Spinal cord (tissue), 9 donors: ENCODE measurements at regions not wholly inside any gene's neighbourhood (a gene's known extent, or its start where the extent isn't known, plus 50 kb on each side); places are given as distances from the start of the nearest gene placed in this dataset.

Experiments
- DNase-seq, 6 donors: peaks; one replicate each; pipeline versions ENCODE4 v3.0.0 to v3.0.0-alpha.2; 2013 to 2015; ENCODE audit warnings: low spot score in 6 of 6, low read depth in 4 of 6
- H3K27ac ChIP-seq: one replicate; pipeline ENCODE4 v1.5.1; 2013; ENCODE audit warnings: low read depth, low read length, control low read depth
- H3K27me3 ChIP-seq: one replicate; pipeline ENCODE4 v1.6.1; 2013; ENCODE audit warnings: low read length; ENCODE audit not compliant: control insufficient read depth, insufficient read depth
- H3K36me3 ChIP-seq: one replicate; pipeline ENCODE4 v1.6.1; 2013; ENCODE audit warnings: low read length; ENCODE audit not compliant: control insufficient read depth, insufficient read depth
- H3K4me1 ChIP-seq: one replicate; pipeline ENCODE4 v1.6.1; 2013; ENCODE audit warnings: low read length; ENCODE audit not compliant: control insufficient read depth, insufficient read depth
- H3K4me3 ChIP-seq: one replicate; pipeline ENCODE4 v1.5.1; 2013; ENCODE audit warnings: low read depth, low read length, control low read depth
- H3K9me3 ChIP-seq: one replicate; pipeline ENCODE4 v1.6.1; 2013; ENCODE audit warnings: low read length; ENCODE audit not compliant: control insufficient read depth, insufficient read depth
- WGBS: methylation state at CpG from one replicate; pipeline ENCODE4 v1.1.5; 2013; ENCODE audit warnings: missing lambda C conversion rate; ENCODE audit not compliant: insufficient coverage; 5-methylcytosine and 5-hydroxymethylcytosine counted together
- donor health status: healthy.

- Histone ChIP-seq H3K27me3 (no peaks in the 10 kb centered on the region), H3K27ac (no peak overlapping the region), H3K36me3 (no peaks in the 10 kb centered on the region), H3K4me1 (no peaks in the 10 kb centered on the region), H3K4me3 (no peak overlapping the region), H3K9me3 (no peaks in the 10 kb centered on the region)
- DNase-seq = no peak
These were observed 496.5 kb downstream of the FSCB start for GRCh38 chr14:44010595-44010994.

DNA sequence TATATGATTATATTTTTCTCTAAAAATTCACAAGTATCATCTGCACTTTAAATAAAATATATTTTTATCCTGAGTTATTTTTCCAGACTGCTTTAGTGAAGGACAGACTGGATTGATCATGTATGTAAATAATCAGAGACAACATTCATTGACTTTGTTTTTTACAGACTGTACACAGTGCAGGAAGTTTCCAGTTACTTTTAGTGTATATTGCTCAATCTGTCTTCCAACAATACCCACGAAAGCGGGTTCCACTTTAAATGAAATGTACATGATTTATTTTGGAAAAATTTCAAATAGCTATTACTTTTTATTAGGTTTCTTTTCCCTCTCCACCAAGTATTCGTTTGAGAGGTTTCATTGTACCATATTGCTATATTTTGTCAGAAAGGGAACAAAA, 497.0 kb downstream of the FSCB start:
- no peaks in the 10 kb centered on the region for H3K27me3 ChIP-seq
- no peaks in the 10 kb centered on the region for H3K36me3 ChIP-seq
- no peaks in the 10 kb centered on the region for H3K9me3 ChIP-seq
- no peak for DNase-seq
- H3K27ac ChIP-seq = no peak overlapping the region
- no peaks in the 10 kb centered on the region for H3K4me1 ChIP-seq
- no peak overlapping the region for H3K4me3 ChIP-seq
- WGBS = no CpG with 5 or more reads among the region's 3 CpGs

DNA sequence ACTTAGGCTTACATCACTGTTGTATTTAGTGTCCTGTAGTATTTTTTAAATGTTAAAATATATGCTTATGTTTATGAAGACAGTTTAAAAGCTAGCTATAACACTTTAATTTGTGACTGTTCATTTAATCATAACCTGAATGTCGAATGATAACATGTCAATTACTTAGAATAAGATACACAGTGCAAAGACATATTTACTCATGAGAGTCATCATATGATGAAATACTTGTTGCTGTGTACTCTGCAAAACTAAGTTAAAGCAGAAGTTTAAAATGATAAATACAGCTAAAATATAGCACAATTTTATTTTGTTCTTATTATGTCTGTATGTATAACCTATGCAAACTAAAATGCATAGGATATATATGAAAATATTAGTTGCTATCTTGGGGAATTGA, 497.4 kb downstream of the FSCB start:
- no peaks in the 10 kb centered on the region for H3K27me3 ChIP-seq
- no CpG with 5 or more reads among the region's 1 CpG for WGBS
- H3K36me3 ChIP-seq = no peaks in the 10 kb centered on the region
- H3K9me3 ChIP-seq = no peaks in the 10 kb centered on the region
- H3K27ac ChIP-seq = no peak overlapping the region
- no peaks in the 10 kb centered on the region for H3K4me1 ChIP-seq
- DNase-seq = no peak
- H3K4me3 ChIP-seq = no peak overlapping the region

GRCh38 chr14:43988989-43989388, 518.1 kb downstream of the FSCB start:
- no peaks in the 10 kb centered on the region for H3K27me3 ChIP-seq
- H3K27ac ChIP-seq = no peak overlapping the region
- H3K4me3 ChIP-seq = no peak overlapping the region
- no peaks in the 10 kb centered on the region for H3K4me1 ChIP-seq
- no peak for DNase-seq
- H3K9me3 ChIP-seq = no peaks in the 10 kb centered on the region
- H3K36me3 ChIP-seq = no peaks in the 10 kb centered on the region

DNA sequence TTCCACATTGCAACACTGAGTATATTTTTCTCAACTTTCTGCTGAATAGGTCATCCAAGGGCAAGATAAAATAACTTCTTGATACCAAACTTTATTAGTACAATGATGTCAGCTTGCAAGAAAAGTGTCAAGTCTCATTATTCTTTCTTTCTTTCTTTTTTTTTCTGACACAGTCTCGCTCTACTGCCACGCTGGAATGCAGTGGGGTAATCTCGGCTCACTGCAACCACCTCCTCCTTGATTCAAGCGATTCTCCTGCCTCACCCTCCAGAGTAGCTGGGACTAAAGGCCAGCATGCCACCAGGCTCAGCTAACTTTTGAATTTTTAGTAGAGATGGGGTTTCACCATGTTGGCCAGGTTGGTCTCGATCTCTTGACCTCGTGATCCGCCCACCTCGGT, 523.4 kb downstream of the FSCB start:
- WGBS = 82% methylated on average over 3 of the region's 8 CpGs
- DNase-seq = no peak
- Histone ChIP-seq H3K27me3 (no peaks in the 10 kb centered on the region), H3K9me3 (peaks cover 5% of the 10 kb centered on the region), H3K4me1 (no peaks in the 10 kb centered on the region), H3K27ac (no peak overlapping the region), H3K36me3 (no peaks in the 10 kb centered on the region), H3K4me3 (no peak overlapping the region)

DNA sequence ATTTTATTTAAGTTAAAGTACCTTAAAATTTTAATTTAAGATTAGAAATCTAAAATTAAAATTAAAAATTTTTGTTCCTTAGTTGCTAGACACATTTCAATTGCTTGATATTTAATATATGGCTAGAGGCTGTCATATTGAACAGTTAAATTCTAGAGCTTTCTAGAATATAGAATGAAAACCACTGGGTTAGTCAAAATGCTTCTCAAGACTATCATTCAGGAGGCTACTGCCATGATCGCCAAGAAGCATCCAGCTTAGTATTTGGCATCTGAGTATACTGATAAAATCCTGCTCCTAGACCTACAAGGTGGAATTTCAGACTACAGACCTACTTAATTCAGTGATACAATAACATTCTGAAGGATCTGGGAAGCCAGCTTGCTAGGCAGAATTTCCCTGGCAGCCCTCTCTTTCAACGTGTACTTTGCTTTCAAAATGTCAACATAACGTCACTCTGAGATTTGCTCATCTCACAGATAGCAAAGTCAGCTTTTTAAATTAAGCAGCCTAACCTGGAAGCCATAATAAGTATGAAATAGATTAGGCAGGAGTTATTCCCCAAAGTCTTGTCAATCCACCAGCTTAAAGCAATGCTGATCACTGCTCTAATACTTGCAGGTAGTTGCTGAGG, 525.8 kb downstream of the FSCB start:
- H3K4me3 ChIP-seq = no peak overlapping the region
- 88% methylated on average over 1 of the region's 3 CpGs for WGBS
- DNase-seq = peak in 3 of 6 donors; percentile 2 to 72 (median 32)
- H3K27ac ChIP-seq = no peak overlapping the region
- no peaks in the 10 kb centered on the region for H3K4me1 ChIP-seq
- H3K9me3 ChIP-seq = peaks cover 5% of the 10 kb centered on the region
- no peaks in the 10 kb centered on the region for H3K27me3 ChIP-seq
- no peaks in the 10 kb centered on the region for H3K36me3 ChIP-seq

GRCh38 chr14:43956741-43957140, 550.3 kb downstream of the FSCB start:
- no peak for DNase-seq
- no peaks in the 10 kb centered on the region for H3K9me3 ChIP-seq
- H3K4me1 ChIP-seq = no peaks in the 10 kb centered on the region
- no peaks in the 10 kb centered on the region for H3K27me3 ChIP-seq
- no peaks in the 10 kb centered on the region for H3K36me3 ChIP-seq
- no peak overlapping the region for H3K4me3 ChIP-seq
- WGBS = no CpG with 5 or more reads among the region's 5 CpGs
- H3K27ac ChIP-seq = no peak overlapping the region

DNA sequence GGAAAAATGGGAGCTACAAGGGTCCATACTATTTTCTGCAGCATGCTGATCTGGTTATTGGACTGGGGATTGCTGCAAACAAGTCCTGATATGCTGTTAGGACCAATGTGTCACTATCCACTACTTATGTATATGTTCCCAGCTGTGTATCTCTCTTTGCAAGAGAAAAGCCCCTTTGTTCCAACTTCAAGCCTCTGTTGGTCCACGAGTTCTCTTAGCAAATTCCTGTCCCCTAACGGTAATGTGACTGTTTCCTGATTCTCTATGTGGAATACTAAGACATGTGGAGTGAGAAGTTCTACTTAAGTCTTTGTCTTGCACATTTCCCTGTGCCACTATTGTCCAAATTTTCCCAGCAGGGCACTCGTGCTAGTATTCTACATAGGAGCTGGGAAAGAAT, 557.7 kb downstream of the FSCB start:
- Histone ChIP-seq H3K4me1 (no peaks in the 10 kb centered on the region), H3K4me3 (no peak overlapping the region), H3K9me3 (no peaks in the 10 kb centered on the region), H3K27me3 (no peaks in the 10 kb centered on the region), H3K36me3 (no peaks in the 10 kb centered on the region), H3K27ac (no peak overlapping the region)
- DNase-seq = no peak
- WGBS = 20% methylated on average over 1 of the region's 3 CpGs

- DNase-seq = no peak
- no peak overlapping the region for H3K27ac ChIP-seq
- H3K27me3 ChIP-seq = no peaks in the 10 kb centered on the region
- no peaks in the 10 kb centered on the region for H3K36me3 ChIP-seq
- H3K4me3 ChIP-seq = no peak overlapping the region
- peaks cover 3% of the 10 kb centered on the region for H3K9me3 ChIP-seq
- WGBS = 90% methylated on average over 11 of the region's 11 CpGs
- H3K4me1 ChIP-seq = no peaks in the 10 kb centered on the region
These were observed 567.2 kb downstream of the FSCB start for GRCh38 chr14:43939836-43940235.

GRCh38 chr14:43938588-43939281, 568.3 kb downstream of the FSCB start:
- H3K27ac ChIP-seq = no peak overlapping the region
- H3K27me3 ChIP-seq = no peaks in the 10 kb centered on the region
- WGBS = 97% methylated on average over 25 of the region's 25 CpGs
- H3K4me1 ChIP-seq = no peaks in the 10 kb centered on the region
- peaks cover 3% of the 10 kb centered on the region for H3K9me3 ChIP-seq
- DNase-seq = no peak
- H3K4me3 ChIP-seq = no peak overlapping the region
- no peaks in the 10 kb centered on the region for H3K36me3 ChIP-seq
